GM18507 (cell line): ENCODE measurements at regions not wholly inside any gene's neighbourhood (a gene's known extent, or its start where the extent isn't known, plus 50 kb on each side); places are given as distances from the start of the nearest gene placed in this dataset.
"Not testable (repeated sequence)": the region's sequence is repeated elsewhere in the genome, so short reads cannot be mapped to it uniquely, and the experiment has no call there.

Source experiments
- DNase-seq: peaks from one replicate; pipeline ENCODE4 v3.0.0; 2011; ENCODE audit warnings: low read depth; ENCODE audit not compliant: insufficient read length; ENCODE audit errors: extremely low spot score
- FAIRE-seq: peaks from 2 replicates; lab custom pipeline; 2011; peaks lifted over from hg19 to GRCh38; lab: Jason Lieb, UNC

GRCh38 chr4:123528501-123529277 lies 132.1 kb downstream of the SPRY1 start:
- DNase-seq: no peak
- FAIRE-seq: no peak

GRCh38 chr4:123529278-123529568 lies 132.6 kb downstream of the SPRY1 start:
- DNase-seq (no peak), FAIRE-seq (no peak)

DNA sequence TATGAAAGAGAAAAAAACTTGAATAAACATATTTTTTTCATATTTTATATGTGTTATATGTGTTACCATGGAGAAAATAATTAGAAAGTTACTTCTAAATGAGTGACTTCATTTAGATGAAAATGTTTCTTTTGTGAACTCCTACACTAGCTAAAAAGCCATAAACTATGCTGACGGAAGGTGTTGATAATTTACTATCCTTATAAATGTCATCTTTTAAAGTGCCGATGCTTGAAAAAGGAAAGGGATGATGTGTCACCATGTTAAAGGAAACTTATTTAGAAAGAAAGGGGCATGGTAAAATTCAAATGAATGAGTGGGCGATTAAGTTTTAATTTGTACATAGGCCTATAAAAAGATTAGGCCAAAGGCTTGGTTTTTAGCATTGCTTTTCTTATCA lies 133.8 kb downstream of the SPRY1 start:
- DNase-seq (no peak), FAIRE-seq (no peak)

DNA sequence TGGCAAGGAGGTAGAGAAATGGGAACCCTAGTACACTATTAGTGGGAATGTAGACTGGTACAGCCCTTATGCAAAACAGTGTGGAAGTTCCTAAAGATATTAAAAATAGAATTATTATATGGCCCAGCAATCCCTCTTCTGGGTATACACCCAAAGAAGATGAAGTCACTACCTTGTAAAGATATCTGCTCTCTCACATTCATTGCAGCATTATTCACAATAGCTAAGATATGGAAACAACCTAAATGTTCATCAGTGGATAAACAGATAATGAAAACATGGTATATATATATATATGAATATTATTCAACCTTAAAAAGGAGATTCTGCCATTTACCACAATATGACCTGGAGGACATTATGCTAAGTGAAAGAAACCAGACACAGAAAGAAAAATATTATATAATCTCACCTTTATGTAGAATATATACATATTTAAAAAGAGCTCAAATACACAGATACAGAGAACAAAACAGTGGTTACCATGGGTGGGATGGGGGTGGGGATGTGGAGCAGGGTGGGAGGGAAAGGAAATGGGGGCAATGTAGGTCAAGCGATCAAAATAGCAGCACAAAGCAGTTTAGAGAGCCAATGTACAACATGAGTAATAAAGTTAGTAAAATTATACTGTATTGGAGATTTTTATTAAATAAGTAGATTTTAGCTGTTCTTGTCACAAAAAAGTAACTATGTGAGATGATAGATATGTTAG lies 138.6 kb downstream of the SPRY1 start:
- FAIRE-seq: no peak

DNA sequence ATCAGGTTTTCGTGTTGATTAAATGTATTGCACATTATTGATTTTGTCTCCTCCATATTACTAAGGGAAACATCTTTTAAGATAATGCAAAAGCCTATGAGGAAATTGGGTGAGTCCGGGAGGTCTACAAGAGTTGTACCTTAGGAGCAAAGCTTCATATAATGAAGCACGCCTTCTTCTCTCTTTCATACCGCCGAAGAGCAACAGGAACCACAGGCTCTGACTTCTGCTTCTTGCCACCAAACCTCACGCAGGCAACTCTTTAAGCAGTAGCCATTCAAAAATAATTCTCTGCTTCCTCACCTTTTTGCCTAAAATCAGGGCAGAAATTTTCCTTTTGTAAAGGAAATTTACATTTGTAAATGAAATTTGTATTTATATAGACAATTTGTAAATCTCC lies 139.6 kb downstream of the SPRY1 start:
- FAIRE-seq (no peak), DNase-seq (no peak)

More for the DNA sequence above, 138.6 kb downstream of the SPRY1 start:
- no peak for DNase-seq

- not testable (repeated sequence) for DNase-seq
These were observed 141.4 kb downstream of the SPRY1 start for GRCh38 chr4:123537906-123538402.

DNA sequence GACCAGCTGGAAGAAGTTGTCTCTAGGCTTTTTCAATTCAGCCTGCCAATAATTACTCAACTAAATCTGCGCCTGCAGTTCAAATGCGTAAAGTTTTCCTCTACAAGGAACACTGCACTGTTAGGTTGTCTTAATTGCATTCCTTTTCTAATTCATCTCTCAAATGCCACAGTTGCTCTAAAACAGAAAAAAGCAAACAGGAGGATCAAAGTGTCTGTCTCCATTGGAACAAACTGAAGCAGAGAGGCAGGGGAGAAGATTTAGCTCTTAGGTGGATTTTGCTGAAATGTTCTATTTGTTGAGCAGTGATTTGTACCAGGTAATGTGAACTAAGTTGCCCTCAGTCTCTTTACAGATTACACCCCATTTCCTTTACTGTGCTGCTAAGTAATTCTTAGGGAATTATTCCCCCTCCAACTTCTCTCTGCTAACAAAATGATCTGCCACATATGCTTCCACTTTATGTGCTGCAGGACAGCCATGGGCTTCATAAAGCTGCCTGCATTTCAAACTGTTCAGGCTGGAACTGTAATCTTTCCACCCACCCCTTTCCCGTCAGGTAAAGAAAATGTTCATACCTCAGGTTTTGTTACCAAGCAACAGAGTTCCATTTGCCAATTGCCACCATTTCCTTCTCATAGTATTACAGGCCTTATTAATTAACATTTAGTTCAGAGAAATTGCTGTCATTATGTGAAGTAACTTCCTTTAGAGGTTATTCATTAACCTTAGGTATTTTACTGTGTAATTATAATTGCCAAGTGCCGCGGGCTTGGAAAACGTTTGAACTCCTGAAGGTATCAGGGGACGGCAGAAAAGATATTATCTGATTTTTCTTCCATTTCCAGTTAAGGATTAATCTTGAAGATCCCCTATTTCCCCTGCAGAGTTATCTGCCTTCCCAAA lies 149.3 kb downstream of the SPRY1 start:
- FAIRE-seq (no peak), DNase-seq (no peak)

More at GRCh38 chr4:123537906-123538402, 141.4 kb downstream of the SPRY1 start:
- FAIRE-seq: not testable (repeated sequence)

DNA sequence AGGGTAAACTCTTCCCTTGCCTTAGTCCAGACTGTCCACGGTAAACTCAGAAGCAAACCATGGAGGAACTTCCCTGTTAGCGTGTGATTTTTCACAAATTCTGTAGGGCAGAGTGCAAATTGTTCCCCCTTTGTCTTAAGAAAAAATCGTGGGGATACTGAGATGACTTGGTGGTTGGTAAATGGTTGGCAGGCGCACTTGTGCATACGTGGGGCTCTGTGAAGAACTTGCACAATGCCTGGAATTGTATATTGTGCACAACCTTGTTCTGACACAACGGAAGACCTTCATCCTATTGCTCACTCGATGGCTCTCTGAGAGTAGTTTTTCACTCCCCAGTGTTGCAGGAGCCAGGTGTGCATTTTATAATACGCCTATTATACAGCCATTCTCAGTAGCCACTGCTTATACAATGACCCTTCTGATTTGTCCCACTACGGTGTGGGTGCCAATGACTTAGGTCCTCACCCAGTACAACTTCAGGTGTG lies 150.0 kb downstream of the SPRY1 start:
- no peak for DNase-seq
- FAIRE-seq: no peak

GRCh38 chr4:123547216-123548165 lies 150.9 kb downstream of the SPRY1 start:
- FAIRE-seq: no peak
- DNase-seq: no peak

DNA sequence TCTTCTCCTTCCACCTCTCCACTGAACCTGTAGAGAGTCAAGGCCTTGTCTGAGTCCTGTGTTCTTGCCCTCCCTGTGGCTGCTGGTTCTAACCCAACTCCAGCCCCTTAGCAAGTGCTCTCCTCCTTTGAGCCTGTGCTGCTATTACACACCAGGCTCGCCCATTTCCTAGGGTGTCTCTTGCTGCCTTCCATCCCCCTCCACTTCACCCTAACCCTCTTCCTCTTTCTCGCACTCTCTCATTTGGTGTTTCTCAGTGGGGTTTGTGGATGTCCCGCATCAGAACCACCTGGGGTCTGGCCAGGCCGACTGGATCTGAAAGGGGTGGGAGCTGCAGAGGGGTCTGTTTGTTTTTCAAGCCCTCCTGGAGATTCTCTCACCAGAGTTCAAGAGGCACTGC lies 156.7 kb downstream of the SPRY1 start:
- FAIRE-seq (no peak), DNase-seq (no peak)

GRCh38 chr4:123553733-123554637 lies 157.4 kb downstream of the SPRY1 start:
- FAIRE-seq: no peak
- no peak for DNase-seq

DNA sequence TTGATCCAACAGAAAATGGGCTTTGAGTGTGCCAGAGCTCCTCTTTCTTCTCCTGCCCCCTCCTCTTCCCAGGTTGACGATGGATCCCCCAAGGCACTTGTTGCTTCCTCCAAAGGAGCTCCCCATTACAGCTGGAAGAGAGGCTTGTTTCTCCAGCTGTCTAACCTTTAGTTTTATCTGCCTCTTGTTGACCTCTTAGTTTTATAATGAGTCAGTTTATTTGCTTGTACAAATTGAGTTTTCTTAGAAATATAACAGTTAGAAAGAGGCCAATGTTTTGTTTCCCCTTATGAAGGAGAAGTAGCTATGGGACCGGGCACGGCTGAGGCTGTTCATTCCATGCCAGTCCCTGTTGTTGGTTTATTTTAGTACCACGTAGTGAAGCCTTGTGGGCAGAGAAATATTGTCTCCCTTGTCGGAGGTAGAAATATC lies 158.2 kb downstream of the SPRY1 start:
- DNase-seq: no peak
- FAIRE-seq: no peak

GRCh38 chr4:123555233-123555806 lies 158.7 kb downstream of the SPRY1 start:
- DNase-seq: no peak
- FAIRE-seq: no peak

DNA sequence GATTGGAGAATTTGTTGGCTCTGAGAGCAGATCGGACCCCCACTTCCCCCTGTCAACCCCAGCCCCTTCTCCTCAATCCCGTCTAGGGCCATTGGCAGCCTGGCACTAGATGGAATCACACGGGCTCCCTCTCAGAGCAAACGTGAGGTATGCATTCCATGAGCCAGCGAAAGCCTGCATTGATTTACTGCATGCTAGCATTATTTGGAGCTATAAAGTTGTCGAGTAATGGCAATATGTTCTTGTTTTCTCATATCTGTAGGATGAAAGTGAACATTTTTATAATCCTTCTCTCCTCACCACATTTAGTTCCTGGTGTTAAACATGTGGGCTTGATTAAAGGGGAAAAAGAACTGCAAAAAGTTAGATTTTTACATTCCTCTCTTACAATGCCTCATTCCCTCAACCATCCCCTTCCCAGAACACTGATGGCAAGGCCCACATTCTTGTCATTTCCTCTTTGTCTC lies 159.2 kb downstream of the SPRY1 start:
- no peak for DNase-seq
- FAIRE-seq: no peak

GRCh38 chr4:123556526-123556925 lies 159.9 kb downstream of the SPRY1 start:
- DNase-seq: no peak
- FAIRE-seq: no peak

- FAIRE-seq: no peak
- no peak for DNase-seq
These were observed 161.4 kb downstream of the SPRY1 start for GRCh38 chr4:123557857-123558536.

- DNase-seq: no peak
- FAIRE-seq: no peak
These were observed 162.3 kb downstream of the SPRY1 start for GRCh38 chr4:123558865-123559264.
